ENCODE measurements at regions not wholly inside any gene's neighbourhood (a gene's known extent, or its start where the extent isn't known, plus 50 kb on each side); places are given as distances from the start of the nearest gene placed in this dataset.

DNA sequence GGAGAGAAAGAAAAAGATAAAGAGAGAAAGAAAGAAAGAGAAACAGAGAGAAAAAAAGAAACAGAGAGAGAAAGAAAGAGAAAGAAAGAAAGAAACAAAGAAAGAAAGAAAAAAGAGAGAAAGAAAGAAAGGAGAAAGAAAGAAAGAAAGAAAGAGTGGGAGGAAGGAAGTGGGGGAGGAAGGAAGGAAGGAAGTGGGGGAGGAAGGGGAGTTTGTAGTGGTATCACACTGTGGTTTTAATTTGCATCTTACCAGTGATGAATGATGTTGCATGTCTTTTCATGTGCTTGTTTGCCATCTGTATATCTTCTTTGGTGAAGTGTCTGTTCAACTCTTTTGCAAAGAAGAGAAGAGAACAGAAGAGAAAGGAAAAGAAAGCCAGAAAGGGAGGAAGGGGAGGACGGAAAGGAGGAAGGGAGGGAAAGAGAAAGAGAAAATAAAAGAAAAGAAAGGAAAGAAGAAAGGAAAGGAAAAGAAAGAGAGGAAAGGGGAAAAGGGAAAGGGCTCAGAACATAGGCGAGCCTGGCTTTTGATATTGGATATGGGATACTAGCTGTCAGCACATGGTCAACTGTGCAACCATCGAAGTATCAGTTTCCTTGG is 79.2 kb upstream of the FRMD4A start:
- no peak overlapping the region for H3K27ac ChIP-seq (ENCODE audit: low read depth in 1 of 2, low read length in 2 of 2)
- H3K9me3 Mint-ChIP-seq = no peaks in the 10 kb centered on the region
- H3K4me1 Mint-ChIP-seq (ENCODE audit: low read depth) = peaks cover 20% of the 10 kb centered on the region
- DNase-seq = peak in 2 of 14 experiments; percentile 4 to 21
- no peak overlapping the region for H3K27ac Mint-ChIP-seq
- POLR2A ChIA-PET = no interaction called here
- H3K4me1 ChIP-seq (ENCODE audit: insufficient read depth, low read length) = peaks cover 11% of the 10 kb centered on the region
- H3K4me3 ChIP-seq (ENCODE audit: low read length) = no peak overlapping the region
- CTCF ChIA-PET = no interaction called here
- TF ChIP-seq, protein P1, sequence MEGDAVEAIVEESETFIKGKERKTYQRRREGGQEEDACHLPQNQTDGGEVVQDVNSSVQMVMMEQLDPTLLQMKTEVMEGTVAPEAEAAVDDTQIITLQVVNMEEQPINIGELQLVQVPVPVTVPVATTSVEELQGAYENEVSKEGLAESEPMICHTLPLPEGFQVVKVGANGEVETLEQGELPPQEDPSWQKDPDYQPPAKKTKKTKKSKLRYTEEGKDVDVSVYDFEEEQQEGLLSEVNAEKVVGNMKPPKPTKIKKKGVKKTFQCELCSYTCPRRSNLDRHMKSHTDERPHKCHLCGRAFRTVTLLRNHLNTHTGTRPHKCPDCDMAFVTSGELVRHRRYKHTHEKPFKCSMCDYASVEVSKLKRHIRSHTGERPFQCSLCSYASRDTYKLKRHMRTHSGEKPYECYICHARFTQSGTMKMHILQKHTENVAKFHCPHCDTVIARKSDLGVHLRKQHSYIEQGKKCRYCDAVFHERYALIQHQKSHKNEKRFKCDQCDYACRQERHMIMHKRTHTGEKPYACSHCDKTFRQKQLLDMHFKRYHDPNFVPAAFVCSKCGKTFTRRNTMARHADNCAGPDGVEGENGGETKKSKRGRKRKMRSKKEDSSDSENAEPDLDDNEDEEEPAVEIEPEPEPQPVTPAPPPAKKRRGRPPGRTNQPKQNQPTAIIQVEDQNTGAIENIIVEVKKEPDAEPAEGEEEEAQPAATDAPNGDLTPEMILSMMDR (IDR thresholded peaks at IDR 0.05) = no peak
- intact Hi-C loops (cut with DNase I, micrococcal nuclease) = no loop called here
- peaks cover 9 to 10% of the 10 kb centered on the region in 2 experiments for H3K27me3 ChIP-seq (ENCODE audit: control insufficient read depth in 1 of 2, insufficient read depth in 2 of 2, low read length in 2 of 2)
- H3K4me3 Mint-ChIP-seq = no peak overlapping the region
- no peaks in the 10 kb centered on the region for H3K36me3 ChIP-seq (ENCODE audit: insufficient read depth, low read length)
- H3K36me3 Mint-ChIP-seq (ENCODE audit: low read depth) = no peaks in the 10 kb centered on the region
- H3K27me3 Mint-ChIP-seq = peaks cover 62% of the 10 kb centered on the region
- no peak for ATAC-seq (ENCODE audit: poor library complexity)
- no peaks in the 10 kb centered on the region for H3K9me3 ChIP-seq (ENCODE audit: control insufficient read depth in 1 of 2, insufficient read depth in 1 of 2, low read length in 2 of 2)

DNA sequence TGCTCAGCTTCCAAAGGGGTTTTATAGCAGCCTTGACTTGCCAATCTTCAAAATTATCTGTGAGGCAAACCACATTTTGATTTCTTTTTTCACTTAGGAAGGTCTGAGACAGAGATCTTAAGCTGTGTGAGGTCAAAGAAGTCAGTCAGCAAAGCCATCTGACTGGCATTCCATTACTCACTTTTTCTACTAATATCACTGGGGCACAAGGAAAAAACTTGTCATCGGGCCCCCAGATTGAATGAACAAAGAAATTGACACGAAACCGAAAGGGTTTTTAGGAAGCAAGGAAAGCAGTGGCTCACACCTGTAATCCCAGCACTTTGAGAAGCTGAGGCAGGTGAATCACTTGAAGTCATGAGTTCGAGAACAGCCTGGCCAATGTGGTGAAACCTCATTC is 78.5 kb upstream of the FRMD4A start:
- ChIA-PET CTCF (no interaction called here), POLR2A (interaction anchor here (0.7 kb wide), 1 partner anchor 11 kb away, joined by 3 read pairs; no protein-coding TSS in a partner anchor)
- Mint-ChIP-seq H3K4me3 (no peak overlapping the region), H3K27ac (no peak overlapping the region), H3K36me3 (ENCODE audit: low read depth) (no peaks in the 10 kb centered on the region), H3K27me3 (peaks cover 62% of the 10 kb centered on the region), H3K4me1 (ENCODE audit: low read depth) (peaks cover 20% of the 10 kb centered on the region), H3K9me3 (no peaks in the 10 kb centered on the region)
- H3K36me3 ChIP-seq (ENCODE audit: insufficient read depth, low read length) = no peaks in the 10 kb centered on the region
- H3K4me3 ChIP-seq (ENCODE audit: low read length) = no peak overlapping the region
- H3K4me1 ChIP-seq (ENCODE audit: insufficient read depth, low read length) = peaks cover 11% of the 10 kb centered on the region
- intact Hi-C loops (cut with DNase I, micrococcal nuclease) = no loop called here
- peaks cover 5 to 10% of the 10 kb centered on the region in 2 experiments for H3K27me3 ChIP-seq (ENCODE audit: control insufficient read depth in 1 of 2, insufficient read depth in 2 of 2, low read length in 2 of 2)
- TF ChIP-seq, protein P1 (IDR thresholded peaks at IDR 0.05) = no peak
- ATAC-seq (ENCODE audit: poor library complexity) (no peak), DNase-seq (no peak)
- no peak overlapping the region for H3K27ac ChIP-seq (ENCODE audit: low read depth in 1 of 2, low read length in 2 of 2)
- no peaks in the 10 kb centered on the region for H3K9me3 ChIP-seq (ENCODE audit: control insufficient read depth in 1 of 2, insufficient read depth in 1 of 2, low read length in 2 of 2)

DNA sequence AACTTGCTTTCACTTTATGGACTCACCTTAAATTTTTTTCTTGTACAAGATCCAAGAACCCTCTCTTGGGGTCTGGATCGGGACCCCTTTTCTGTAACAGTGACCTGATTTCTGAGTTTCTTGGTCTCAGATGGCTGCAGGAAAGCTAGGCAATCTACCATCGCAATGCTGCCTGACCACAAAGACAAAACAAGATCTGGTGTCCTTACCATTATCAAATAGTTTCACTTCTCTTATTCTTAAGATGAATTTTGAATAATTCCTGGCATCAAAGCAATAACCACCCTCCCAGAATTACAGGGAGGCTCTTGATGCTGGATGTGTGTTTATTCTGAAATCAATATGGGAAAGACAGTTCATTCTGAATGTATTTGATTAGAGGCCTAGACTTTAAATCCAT is 77.4 kb upstream of the FRMD4A start:
- Histone ChIP-seq H3K27ac (ENCODE audit: low read depth in 1 of 2, low read length in 2 of 2) (no peak overlapping the region), H3K36me3 (ENCODE audit: insufficient read depth, low read length) (no peaks in the 10 kb centered on the region), H3K27me3 (ENCODE audit: control insufficient read depth in 1 of 2, insufficient read depth in 2 of 2, low read length in 2 of 2) (peaks cover 5 to 10% of the 10 kb centered on the region in 2 experiments), H3K4me3 (ENCODE audit: low read length) (no peak overlapping the region), H3K9me3 (ENCODE audit: control insufficient read depth in 1 of 2, insufficient read depth in 1 of 2, low read length in 2 of 2) (no peaks in the 10 kb centered on the region), H3K4me1 (ENCODE audit: insufficient read depth, low read length) (peaks cover 11% of the 10 kb centered on the region)
- ATAC-seq (ENCODE audit: poor library complexity) (no peak), DNase-seq (no peak)
- Mint-ChIP-seq H3K27ac (no peak overlapping the region), H3K27me3 (peaks cover 55% of the 10 kb centered on the region), H3K9me3 (no peaks in the 10 kb centered on the region), H3K4me3 (no peak overlapping the region), H3K4me1 (ENCODE audit: low read depth) (peaks cover 20% of the 10 kb centered on the region), H3K36me3 (ENCODE audit: low read depth) (no peaks in the 10 kb centered on the region)
- intact Hi-C loops (cut with DNase I, micrococcal nuclease) = no loop called here
- TF ChIP-seq, protein P1 (IDR thresholded peaks at IDR 0.05) = no peak
- POLR2A ChIA-PET = no interaction called here
- CTCF ChIA-PET = no interaction called here

Data from CD4-positive, alpha-beta T cell (primary cell).